ENCODE measurements at regions not wholly inside any gene's neighbourhood (a gene's known extent, or its start where the extent isn't known, plus 50 kb on each side); places are given as distances from the start of the nearest gene placed in this dataset.

DNA sequence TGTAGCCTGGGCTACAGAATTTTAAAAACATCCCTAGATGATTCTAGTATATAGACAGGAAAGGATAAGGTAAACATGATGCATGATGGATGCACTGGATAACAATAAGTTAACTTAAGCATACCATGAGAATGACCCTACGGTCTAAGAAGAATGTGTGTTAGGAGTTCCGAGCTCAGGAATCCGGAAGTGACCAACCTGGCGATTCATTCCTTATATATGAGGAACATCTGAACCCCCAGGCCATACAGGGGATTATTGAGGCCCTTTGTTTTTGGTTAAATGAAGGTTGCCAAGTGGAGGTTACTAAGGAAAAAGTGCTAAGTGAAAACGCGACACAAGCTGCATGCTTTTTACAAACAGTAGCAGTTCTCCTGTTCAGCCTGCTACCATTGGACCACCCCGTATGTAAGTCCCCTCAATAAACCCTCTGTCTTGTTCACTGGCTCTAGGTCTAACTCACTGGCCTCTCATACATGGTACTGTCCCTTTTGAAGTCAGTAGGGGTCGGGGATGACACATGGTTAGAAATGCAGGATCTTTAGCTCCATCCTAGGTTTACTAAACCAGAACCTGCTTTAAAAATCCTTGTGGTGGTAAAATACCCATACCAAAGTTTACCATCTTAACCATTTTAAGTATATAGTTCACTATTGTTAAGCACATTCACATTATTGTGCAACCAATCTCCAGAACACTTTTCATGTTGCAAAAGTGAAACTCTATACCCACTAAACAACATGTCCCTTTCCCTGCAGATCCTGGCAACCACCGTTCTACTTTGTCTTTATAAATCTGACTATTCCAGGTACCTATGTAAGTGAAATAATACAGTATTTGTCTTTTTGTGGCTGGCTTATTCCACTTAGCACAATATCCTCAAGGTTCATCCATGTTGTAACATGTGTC is 111.0 kb upstream of the MAP4K3 start:
- Histone ChIP-seq H3K4me3 (ENCODE audit: low read depth, low read length, poor library complexity, severe bottlenecking) (no peak overlapping the region), H3K4me1 (ENCODE audit: insufficient read depth, low read length, poor library complexity, severe bottlenecking) (no peaks in the 10 kb centered on the region), H3K9me3 (ENCODE audit: low read length) (no peaks in the 10 kb centered on the region), H3K4me2 (ENCODE audit: low read length) (no peak overlapping the region), H3K36me3 (ENCODE audit: insufficient read depth, low read length) (no peaks in the 10 kb centered on the region), H4K20me1 (ENCODE audit: insufficient read depth, low read length) (no peaks in the 10 kb centered on the region), H3K9me2 (ENCODE audit: insufficient read depth, low read length) (no peaks in the 10 kb centered on the region), H3K79me2 (ENCODE audit: insufficient read depth, low read depth, low read length) (no peaks in the 10 kb centered on the region), H3K27ac (ENCODE audit: low read depth, low read length, poor library complexity, severe bottlenecking) (no peak overlapping the region), H2AFZ (ENCODE audit: low read length) (no peak overlapping the region)
- BruUV-seq (replicated peaks): no TSS peak
- CTCF ChIA-PET (ENCODE audit: unreplicated experiment): no interaction called here
- intact Hi-C loops (cut with micrococcal nuclease; ENCODE audit: unreplicated experiment): no loop called here
- POLR2A ChIA-PET: no interaction called here
- TF ChIP-seq, protein P1, sequence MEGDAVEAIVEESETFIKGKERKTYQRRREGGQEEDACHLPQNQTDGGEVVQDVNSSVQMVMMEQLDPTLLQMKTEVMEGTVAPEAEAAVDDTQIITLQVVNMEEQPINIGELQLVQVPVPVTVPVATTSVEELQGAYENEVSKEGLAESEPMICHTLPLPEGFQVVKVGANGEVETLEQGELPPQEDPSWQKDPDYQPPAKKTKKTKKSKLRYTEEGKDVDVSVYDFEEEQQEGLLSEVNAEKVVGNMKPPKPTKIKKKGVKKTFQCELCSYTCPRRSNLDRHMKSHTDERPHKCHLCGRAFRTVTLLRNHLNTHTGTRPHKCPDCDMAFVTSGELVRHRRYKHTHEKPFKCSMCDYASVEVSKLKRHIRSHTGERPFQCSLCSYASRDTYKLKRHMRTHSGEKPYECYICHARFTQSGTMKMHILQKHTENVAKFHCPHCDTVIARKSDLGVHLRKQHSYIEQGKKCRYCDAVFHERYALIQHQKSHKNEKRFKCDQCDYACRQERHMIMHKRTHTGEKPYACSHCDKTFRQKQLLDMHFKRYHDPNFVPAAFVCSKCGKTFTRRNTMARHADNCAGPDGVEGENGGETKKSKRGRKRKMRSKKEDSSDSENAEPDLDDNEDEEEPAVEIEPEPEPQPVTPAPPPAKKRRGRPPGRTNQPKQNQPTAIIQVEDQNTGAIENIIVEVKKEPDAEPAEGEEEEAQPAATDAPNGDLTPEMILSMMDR (conservative IDR thresholded peaks at IDR 0.05; ENCODE audit: low read length): no peak
- TF ChIP-seq EZH2phosphoT487 (IDR thresholded peaks at IDR 0.05; ENCODE audit: borderline replicate concordance, low read depth, low read length): no peak
- no peak for DNase-seq (ENCODE audit: low spot score)

DNA sequence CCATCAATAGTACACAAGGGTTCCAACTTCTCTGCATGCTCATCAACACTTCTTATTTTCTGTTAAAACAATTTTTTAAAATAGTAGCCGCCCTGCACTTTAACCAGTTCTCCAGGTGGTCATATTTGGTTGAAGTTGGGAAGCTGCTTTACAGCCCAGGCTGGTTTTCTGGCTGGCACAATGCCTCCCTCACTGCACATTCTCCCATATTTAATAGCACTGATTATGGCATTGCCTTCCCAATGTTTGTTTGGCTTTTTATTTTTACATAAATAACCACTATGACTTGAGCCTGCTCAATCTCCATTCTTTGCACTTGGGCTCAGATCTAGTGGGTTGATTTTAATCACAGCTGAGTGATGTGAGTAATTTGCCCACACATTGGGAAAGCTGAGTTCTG is 111.9 kb upstream of the MAP4K3 start:
- Histone ChIP-seq H3K9me2 (ENCODE audit: insufficient read depth, low read length) (no peaks in the 10 kb centered on the region), H4K20me1 (ENCODE audit: insufficient read depth, low read length) (no peaks in the 10 kb centered on the region), H3K27ac (ENCODE audit: low read depth, low read length, poor library complexity, severe bottlenecking) (no peak overlapping the region), H3K36me3 (ENCODE audit: insufficient read depth, low read length) (no peaks in the 10 kb centered on the region), H3K79me2 (ENCODE audit: insufficient read depth, low read depth, low read length) (no peaks in the 10 kb centered on the region), H3K9me3 (ENCODE audit: low read length) (no peaks in the 10 kb centered on the region), H3K4me2 (ENCODE audit: low read length) (no peak overlapping the region), H3K4me3 (ENCODE audit: low read depth, low read length, poor library complexity, severe bottlenecking) (no peak overlapping the region), H2AFZ (ENCODE audit: low read length) (no peak overlapping the region), H3K4me1 (ENCODE audit: insufficient read depth, low read length, poor library complexity, severe bottlenecking) (no peaks in the 10 kb centered on the region)
- intact Hi-C loops (cut with micrococcal nuclease; ENCODE audit: unreplicated experiment): no loop called here
- TF ChIP-seq, protein P1 (conservative IDR thresholded peaks at IDR 0.05; ENCODE audit: low read length): no peak
- TF ChIP-seq EZH2phosphoT487 (IDR thresholded peaks at IDR 0.05; ENCODE audit: borderline replicate concordance, low read depth, low read length): no peak
- no TSS peak for BruUV-seq (replicated peaks)
- DNase-seq (ENCODE audit: low spot score): no peak
- POLR2A ChIA-PET: interaction anchor here (0.9 kb wide), 1 partner anchor 19 kb away, joined by 3 read pairs; no protein-coding TSS in a partner anchor
- CTCF ChIA-PET (ENCODE audit: unreplicated experiment): no interaction called here
